Caco-2 (cell line): ENCODE measurements at regions not wholly inside any gene's neighbourhood (a gene's known extent, or its start where the extent isn't known, plus 50 kb on each side); places are given as distances from the start of the nearest gene placed in this dataset.

ENCODE experiments used
- BruUV-seq: library from RNA; stranded (reverse); fragments of 400-500 nt; replicated peaks from 2 replicates; lab custom pipeline; 2021; lab: Mats Ljungman, UMichigan
- CTCF ChIA-PET: fragments of 300-600 bp; sonication (Branson Sonifier 250); formaldehyde crosslinking; loops from one replicate; lab custom pipeline; 2022; ENCODE audit warnings: antibody characterized with exemption; lab: Charles Lee
- POLR2A ChIA-PET: fragments of 300-600 bp; sonication (Branson Sonifier 250); formaldehyde crosslinking; loops from one replicate; lab custom pipeline; 2022; ENCODE audit warnings: antibody characterized with exemption; lab: Charles Lee
- DNase-seq, 2 experiments: peaks; one replicate each; pipeline versions ENCODE4 v3.0.0 to v3.0.0-alpha.2; 2020 to 2022
- H3K27me3 ChIP-seq: replicated peaks from 2 replicates; pipeline ENCODE4 v1.6.0; 2011; ENCODE audit warnings: low read length; ENCODE audit not compliant: control insufficient read depth, insufficient read depth
- H3K36me3 ChIP-seq: 2 replicates; pipeline ENCODE4 v1.5.1; 2011; ENCODE audit warnings: low read length; ENCODE audit not compliant: control insufficient read depth, insufficient read depth
- H3K4me1 ChIP-seq: fragments of 250-450 bp; sonication (Bioruptor Pico); 2 replicates; pipeline ENCODE4 v1.5.1; 2020; ENCODE audit warnings: mild to moderate bottlenecking
- H3K4me3 ChIP-seq: 2 replicates; pipeline ENCODE4 v1.5.1; 2011; ENCODE audit warnings: low read depth, mild to moderate bottlenecking, control low read depth, low read length
- H3K9me3 ChIP-seq: fragments of 250-450 bp; sonication (Bioruptor Pico); 2 replicates; pipeline ENCODE4 v1.5.1; 2020; ENCODE audit warnings: mild to moderate bottlenecking, moderate library complexity
- H3K27ac Mint-ChIP-seq: one replicate; pipeline ENCODE4 v1.8.0; 2022; ENCODE audit warnings: mixed read lengths; ENCODE audit not compliant: unreplicated experiment
- H3K27me3 Mint-ChIP-seq: one replicate; pipeline ENCODE4 v1.8.0; 2022; ENCODE audit warnings: mixed read lengths; ENCODE audit not compliant: insufficient read depth, unreplicated experiment
- H3K36me3 Mint-ChIP-seq: one replicate; pipeline ENCODE4 v1.8.0; 2022; ENCODE audit warnings: mild to moderate bottlenecking, mixed read lengths; ENCODE audit not compliant: insufficient read depth, unreplicated experiment
- H3K4me1 Mint-ChIP-seq: one replicate; pipeline ENCODE4 v1.8.0; 2022; ENCODE audit warnings: low read depth, mixed read lengths; ENCODE audit not compliant: unreplicated experiment
- H3K4me3 Mint-ChIP-seq: one replicate; pipeline ENCODE4 v1.8.0; 2022; ENCODE audit warnings: mild to moderate bottlenecking, moderate library complexity, mixed read lengths; ENCODE audit not compliant: unreplicated experiment
- H3K9me3 Mint-ChIP-seq: one replicate; pipeline ENCODE4 v1.8.0; 2022; ENCODE audit warnings: mixed read lengths; ENCODE audit not compliant: unreplicated experiment
- CTCF ChIP-seq, 2 experiments: fragments of 200-600 bp in 1 of 2; IDR thresholded peaks; 1 replicate in 1 of 2; 2 replicates in 1 of 2; pipeline versions ENCODE4 v1.5.1 to v1.8.0; 2011 to 2022; ENCODE audit warnings: antibody characterized with exemption in 1 of 2, control low read depth in 1 of 2, inconsistent platforms in 1 of 2, low read depth in 1 of 2, low read length in 1 of 2, mild to moderate bottlenecking in 1 of 2, moderate library complexity in 1 of 2; ENCODE audit not compliant: insufficient read depth in 1 of 2, severe bottlenecking in 1 of 2, unreplicated experiment in 1 of 2
- intact Hi-C: fragments of 100-400 bp; cut with micrococcal nuclease; formaldehyde crosslinking; loops from one replicate; pipeline ENCODE4 v1.10.0; 2022; ENCODE audit not compliant: unreplicated experiment

GRCh38 chr9:109624143-109624542, 126.0 kb upstream of the PTPN3 start:
- Histone ChIP-seq H3K9me3 (no peaks in the 10 kb centered on the region), H3K4me1 (no peaks in the 10 kb centered on the region), H3K27me3 (no peaks in the 10 kb centered on the region; the same call in 1 of the 2 replicates), H3K4me3 (no peak overlapping the region), H3K36me3 (no peaks in the 10 kb centered on the region)
- no peak for TF ChIP-seq CTCF (IDR thresholded peaks at IDR 0.05; ENCODE audit: insufficient read depth in 1 of 2, low read depth in 1 of 2, low read length in 1 of 2, severe bottlenecking in 1 of 2, unreplicated experiment in 1 of 2)
- H3K27me3 Mint-ChIP-seq = peaks cover 10% of the 10 kb centered on the region
- ChIA-PET CTCF (no interaction called here), POLR2A (no interaction called here)
- intact Hi-C loops = no loop called here
- H3K9me3 Mint-ChIP-seq = no peaks in the 10 kb centered on the region
- H3K36me3 Mint-ChIP-seq = no peaks in the 10 kb centered on the region
- H3K4me1 Mint-ChIP-seq = no peaks in the 10 kb centered on the region
- DNase-seq = no peak
- H3K4me3 Mint-ChIP-seq = no peak overlapping the region
- BruUV-seq = no TSS peak
- H3K27ac Mint-ChIP-seq = no peak overlapping the region

- H3K4me3 Mint-ChIP-seq = no peak overlapping the region
- intact Hi-C loops = no loop called here
- ChIA-PET CTCF (no interaction called here), POLR2A (no interaction called here)
- H3K4me1 Mint-ChIP-seq = no peaks in the 10 kb centered on the region
- BruUV-seq = no TSS peak
- TF ChIP-seq CTCF (IDR thresholded peaks at IDR 0.05; ENCODE audit: insufficient read depth in 1 of 2, low read depth in 1 of 2, low read length in 1 of 2, severe bottlenecking in 1 of 2, unreplicated experiment in 1 of 2) = no peak
- peaks cover 12% of the 10 kb centered on the region for H3K27me3 Mint-ChIP-seq
- no peak overlapping the region for H3K27ac Mint-ChIP-seq
- Histone ChIP-seq H3K4me3 (no peak overlapping the region), H3K27me3 (no peaks in the 10 kb centered on the region; the same call in 1 of the 2 replicates), H3K4me1 (no peaks in the 10 kb centered on the region), H3K36me3 (no peaks in the 10 kb centered on the region), H3K9me3 (no peaks in the 10 kb centered on the region)
- H3K9me3 Mint-ChIP-seq = no peaks in the 10 kb centered on the region
- DNase-seq = no peak
- H3K36me3 Mint-ChIP-seq = no peaks in the 10 kb centered on the region
These were observed 126.8 kb upstream of the PTPN3 start for GRCh38 chr9:109624896-109625295.

- H3K9me3 ChIP-seq = no peaks in the 10 kb centered on the region
- POLR2A ChIA-PET = no interaction called here
- Mint-ChIP-seq H3K9me3 (no peaks in the 10 kb centered on the region), H3K27ac (no peak overlapping the region), H3K36me3 (no peaks in the 10 kb centered on the region), H3K4me1 (no peaks in the 10 kb centered on the region), H3K27me3 (peaks cover 6% of the 10 kb centered on the region), H3K4me3 (no peak overlapping the region)
- H3K4me3 ChIP-seq = no peak overlapping the region
- TF ChIP-seq CTCF (IDR thresholded peaks at IDR 0.05; ENCODE audit: insufficient read depth in 1 of 2, low read depth in 1 of 2, low read length in 1 of 2, severe bottlenecking in 1 of 2, unreplicated experiment in 1 of 2) = no peak
- no peak for DNase-seq
- H3K36me3 ChIP-seq = no peaks in the 10 kb centered on the region
- no peaks in the 10 kb centered on the region; the same call in 1 of the 2 replicates for H3K27me3 ChIP-seq
- intact Hi-C loops = no loop called here
- no peaks in the 10 kb centered on the region for H3K4me1 ChIP-seq
- no TSS peak for BruUV-seq
- CTCF ChIA-PET = no interaction called here
These were observed 128.9 kb upstream of the PTPN3 start for GRCh38 chr9:109627042-109627441.
